ENCODE measurements at regions not wholly inside any gene's neighbourhood (a gene's known extent, or its start where the extent isn't known, plus 50 kb on each side); places are given as distances from the start of the nearest gene placed in this dataset.

DNA sequence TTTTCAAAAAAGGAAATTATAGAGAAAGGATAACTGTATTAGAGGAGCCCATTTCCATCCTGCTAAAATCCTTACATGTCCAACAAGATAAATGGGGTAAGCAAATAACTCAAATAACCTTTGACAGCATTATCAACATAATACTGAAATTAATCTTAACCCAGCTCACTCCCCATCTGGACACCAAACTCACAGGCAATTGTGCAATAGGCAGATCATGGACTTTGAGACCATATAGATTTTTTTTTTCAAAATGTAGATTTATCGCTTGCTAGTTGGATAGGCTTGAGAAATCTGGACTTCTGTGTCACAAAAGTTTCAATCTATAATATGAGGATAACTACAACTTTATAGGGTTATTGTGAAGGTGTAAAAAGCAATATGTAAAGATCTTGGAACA, 134.4 kb upstream of the ASCC3 start:
- Histone ChIP-seq H3K27me3 (no peaks in the 10 kb centered on the region), H3K9me3 (no peaks in the 10 kb centered on the region), H3K27ac (no peak overlapping the region), H3K36me3 (no peaks in the 10 kb centered on the region), H3K4me1 (no peaks in the 10 kb centered on the region), H3K4me3 (no peak overlapping the region)
- intact Hi-C loops (cut with DNase I): no loop called here
- TF ChIP-seq, protein P1, sequence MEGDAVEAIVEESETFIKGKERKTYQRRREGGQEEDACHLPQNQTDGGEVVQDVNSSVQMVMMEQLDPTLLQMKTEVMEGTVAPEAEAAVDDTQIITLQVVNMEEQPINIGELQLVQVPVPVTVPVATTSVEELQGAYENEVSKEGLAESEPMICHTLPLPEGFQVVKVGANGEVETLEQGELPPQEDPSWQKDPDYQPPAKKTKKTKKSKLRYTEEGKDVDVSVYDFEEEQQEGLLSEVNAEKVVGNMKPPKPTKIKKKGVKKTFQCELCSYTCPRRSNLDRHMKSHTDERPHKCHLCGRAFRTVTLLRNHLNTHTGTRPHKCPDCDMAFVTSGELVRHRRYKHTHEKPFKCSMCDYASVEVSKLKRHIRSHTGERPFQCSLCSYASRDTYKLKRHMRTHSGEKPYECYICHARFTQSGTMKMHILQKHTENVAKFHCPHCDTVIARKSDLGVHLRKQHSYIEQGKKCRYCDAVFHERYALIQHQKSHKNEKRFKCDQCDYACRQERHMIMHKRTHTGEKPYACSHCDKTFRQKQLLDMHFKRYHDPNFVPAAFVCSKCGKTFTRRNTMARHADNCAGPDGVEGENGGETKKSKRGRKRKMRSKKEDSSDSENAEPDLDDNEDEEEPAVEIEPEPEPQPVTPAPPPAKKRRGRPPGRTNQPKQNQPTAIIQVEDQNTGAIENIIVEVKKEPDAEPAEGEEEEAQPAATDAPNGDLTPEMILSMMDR (IDR thresholded peaks at IDR 0.05): no peak
- TF ChIP-seq POLR2A (IDR thresholded peaks at IDR 0.05): no peak
- ATAC-seq: no peak
- no peak for DNase-seq
- 94 to 96% (median 95%) methylated on average over 1 of the region's 1 CpG for WGBS, 4 donors

DNA sequence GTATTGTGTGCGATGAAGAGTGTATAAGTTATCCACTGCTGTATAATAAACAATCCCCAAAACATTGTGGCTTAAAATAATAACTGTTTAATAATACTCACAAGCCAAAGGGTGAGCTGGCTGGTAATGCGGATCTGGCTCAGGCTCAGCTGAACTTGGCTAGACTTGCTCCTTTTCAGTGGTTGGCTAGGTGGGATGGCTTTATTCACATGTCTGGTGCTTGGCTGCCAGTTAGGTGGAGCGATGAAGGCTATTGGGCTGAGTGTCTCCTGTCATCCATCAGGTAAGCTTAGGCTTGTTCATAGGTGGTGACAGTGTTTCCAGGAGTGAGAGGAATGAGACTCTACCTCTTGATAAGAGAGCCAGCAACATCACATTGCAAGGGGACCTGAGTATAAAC, 135.0 kb upstream of the ASCC3 start:
- ATAC-seq (no peak), DNase-seq (no peak)
- Histone ChIP-seq H3K27me3 (no peaks in the 10 kb centered on the region), H3K27ac (no peak overlapping the region), H3K9me3 (no peaks in the 10 kb centered on the region), H3K36me3 (no peaks in the 10 kb centered on the region), H3K4me3 (no peak overlapping the region), H3K4me1 (no peaks in the 10 kb centered on the region)
- intact Hi-C loops (cut with DNase I): no loop called here
- TF ChIP-seq POLR2A (IDR thresholded peaks at IDR 0.05): no peak
- TF ChIP-seq, protein P1 (IDR thresholded peaks at IDR 0.05): no peak
- WGBS, 4 donors: 90 to 98% (median 91%) methylated on average over 3 of the region's 3 CpGs

DNA sequence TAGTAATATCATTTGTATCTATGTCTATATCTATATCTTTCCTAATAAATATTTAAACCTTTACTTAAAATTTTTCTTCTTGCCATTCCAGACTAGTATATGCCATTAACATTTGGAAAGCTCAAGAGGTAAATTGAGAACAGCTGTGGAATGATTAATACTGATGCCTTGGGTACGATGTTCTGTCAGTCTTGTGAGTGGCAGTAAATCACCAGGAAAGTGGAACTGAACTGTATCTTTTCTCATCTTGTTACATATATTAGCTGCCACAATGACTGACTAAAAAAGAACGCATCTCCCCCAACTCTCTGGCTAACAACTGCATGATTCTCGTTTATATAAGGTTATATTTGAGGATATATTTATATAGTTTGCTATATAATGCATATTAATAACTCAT, 137.0 kb upstream of the ASCC3 start:
- no peaks in the 10 kb centered on the region for H3K4me1 ChIP-seq
- ATAC-seq (no peak), DNase-seq (no peak)
- no peaks in the 10 kb centered on the region for H3K9me3 ChIP-seq
- intact Hi-C loops (cut with DNase I): no loop called here
- no peak overlapping the region for H3K27ac ChIP-seq
- no peaks in the 10 kb centered on the region for H3K36me3 ChIP-seq
- TF ChIP-seq, protein P1 (IDR thresholded peaks at IDR 0.05): no peak
- TF ChIP-seq POLR2A (IDR thresholded peaks at IDR 0.05): no peak
- no peak overlapping the region for H3K4me3 ChIP-seq
- no peaks in the 10 kb centered on the region for H3K27me3 ChIP-seq
- 75 to 82% (median 78%) methylated on average over 3 of the region's 3 CpGs for WGBS, 4 donors

DNA sequence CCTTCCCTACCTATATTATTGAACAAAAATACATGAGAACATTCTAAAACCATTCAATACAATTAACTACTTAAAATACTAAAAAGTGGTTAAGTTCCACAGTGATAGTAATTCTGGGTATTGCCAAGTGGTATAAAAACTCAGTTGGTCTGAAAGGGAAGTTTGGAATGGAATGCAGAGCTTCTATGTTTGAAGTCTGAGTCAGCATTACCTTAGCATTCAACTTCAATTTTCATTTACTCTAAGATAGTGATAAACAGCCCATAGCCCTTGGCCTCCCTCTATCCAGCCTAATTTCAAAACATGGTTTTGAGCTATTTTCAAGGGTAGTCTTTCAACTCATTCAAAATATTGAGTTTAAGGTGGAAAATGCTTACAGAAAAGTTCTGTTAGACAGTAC, 140.4 kb upstream of the ASCC3 start:
- DNase-seq: no peak
- TF ChIP-seq POLR2A (IDR thresholded peaks at IDR 0.05): no peak
- TF ChIP-seq, protein P1 (IDR thresholded peaks at IDR 0.05): no peak
- peaks cover 0 to 14% (median 3%) of the 10 kb centered on the region in 12 donors for H3K9me3 ChIP-seq
- no peaks in the 10 kb centered on the region for H3K27me3 ChIP-seq
- no peak for ATAC-seq
- no peaks in the 10 kb centered on the region for H3K36me3 ChIP-seq
- H3K4me3 ChIP-seq: no peak overlapping the region
- H3K27ac ChIP-seq: no peak overlapping the region
- intact Hi-C loops (cut with DNase I): no loop called here
- no peaks in the 10 kb centered on the region for H3K4me1 ChIP-seq

Data from heart left ventricle (tissue), 16 donors.